Esophagus mucosa (tissue), 1 donor: ENCODE measurements at regions not wholly inside any gene's neighbourhood (a gene's known extent, or its start where the extent isn't known, plus 50 kb on each side); places are given as distances from the start of the nearest gene placed in this dataset.
"Not testable (repeated sequence)": the region's sequence is repeated elsewhere in the genome, so short reads cannot be mapped to it uniquely, and the experiment has no call there.

Experiments
- ATAC-seq: fragments of 200-7000 bp; cut with Tn5 transposase; one replicate; pipeline ENCODE4 v1.9.1; 2020
- donor health status: DM: yes; HTN: yes; CAD: no.

GRCh38 chr12:24664161-24664880 is 284.6 kb downstream of the BCAT1 start:
- ATAC-seq = no peak

GRCh38 chr12:24661657-24662096 is 287.2 kb downstream of the BCAT1 start:
- ATAC-seq = peak; percentile 22

- no peak for ATAC-seq
These were observed 289.9 kb downstream of the BCAT1 start for GRCh38 chr12:24659016-24659415.

- not testable (repeated sequence) for ATAC-seq
These were observed 294.6 kb downstream of the BCAT1 start for GRCh38 chr12:24654344-24654743.

- no peak for ATAC-seq
These were observed 299.3 kb downstream of the BCAT1 start for GRCh38 chr12:24649634-24650033.

- ATAC-seq = no peak
These were observed 299.7 kb downstream of the BCAT1 start for GRCh38 chr12:24649209-24649608.

- no peak for ATAC-seq
These were observed 303.6 kb downstream of the BCAT1 start for GRCh38 chr12:24645254-24645653.

GRCh38 chr12:24643120-24644119 is 305.5 kb downstream of the BCAT1 start:
- ATAC-seq = no peak

- ATAC-seq = no peak
These were observed 309.3 kb downstream of the BCAT1 start for GRCh38 chr12:24639641-24640040.

GRCh38 chr12:24632466-24632865 is 316.4 kb downstream of the BCAT1 start:
- no peak for ATAC-seq

GRCh38 chr12:24631676-24632426 is 317.1 kb downstream of the BCAT1 start:
- no peak for ATAC-seq

- ATAC-seq = no peak
These were observed 318.0 kb downstream of the BCAT1 start for GRCh38 chr12:24630856-24631255.

GRCh38 chr12:24630446-24630845 is 318.5 kb downstream of the BCAT1 start:
- ATAC-seq = no peak

GRCh38 chr12:24625103-24625502 is 323.8 kb downstream of the BCAT1 start:
- no peak for ATAC-seq

- ATAC-seq = not testable (repeated sequence)
These were observed 328.9 kb downstream of the BCAT1 start for GRCh38 chr12:24619954-24620353.

- no peak for ATAC-seq
These were observed 331.4 kb downstream of the BCAT1 start for GRCh38 chr12:24617471-24617870.

- ATAC-seq = no peak
These were observed 332.9 kb downstream of the BCAT1 start for GRCh38 chr12:24615967-24616411.

GRCh38 chr12:24608637-24609285 is 340.1 kb downstream of the BCAT1 start:
- ATAC-seq = no peak

- ATAC-seq = no peak
These were observed 340.8 kb downstream of the BCAT1 start for GRCh38 chr12:24608108-24608507.

GRCh38 chr12:24605916-24606315 is 343.0 kb downstream of the BCAT1 start:
- no peak for ATAC-seq

GRCh38 chr12:24605466-24605865 is 343.4 kb downstream of the BCAT1 start:
- no peak for ATAC-seq

- no peak for ATAC-seq
These were observed 345.5 kb downstream of the BCAT1 start for GRCh38 chr12:24603371-24603770.
